Ascending aorta (tissue), 2 donors: ENCODE measurements at regions not wholly inside any gene's neighbourhood (a gene's known extent, or its start where the extent isn't known, plus 50 kb on each side); places are given as distances from the start of the nearest gene placed in this dataset.
"Not testable (repeated sequence)": the region's sequence is repeated elsewhere in the genome, so short reads cannot be mapped to it uniquely, and the experiment has no call there.

Experiments
- DNase-seq, 2 donors: peaks; one replicate each; pipeline ENCODE4 v3.0.0-alpha.2; 2019; ENCODE audit warnings: low spot score in 2 of 2
- H3K27ac ChIP-seq, 2 donors: fragments of 200-600 bp; sonication (generic); one replicate each; pipeline ENCODE4 v1.5.1; 2016 to 2017; ENCODE audit warnings: mild to moderate bottlenecking in 1 of 2
- H3K27me3 ChIP-seq: fragments of 200-600 bp; sonication (generic); one replicate; pipeline ENCODE4 v1.5.1; 2017
- H3K36me3 ChIP-seq, 2 donors: fragments of 200-600 bp; sonication (generic); one replicate each; pipeline ENCODE4 v1.5.1; 2016
- H3K4me1 ChIP-seq, 2 donors: fragments of 200-600 bp; sonication (generic); one replicate each; pipeline ENCODE4 v1.5.1; 2016 to 2017; ENCODE audit warnings: mild to moderate bottlenecking in 1 of 2
- H3K4me3 ChIP-seq, 2 donors: fragments of 200-600 bp; sonication (generic); one replicate each; pipeline ENCODE4 v1.5.1; 2016 to 2017; ENCODE audit warnings: mild to moderate bottlenecking in 1 of 2
- H3K9me3 ChIP-seq, 2 donors: fragments of 200-600 bp; sonication (generic); one replicate each; pipeline ENCODE4 v1.5.1; 2016
- CTCF ChIP-seq, 3 experiments: fragments of 200-600 bp in 2 of 3; fragments of 450-650 bp in 1 of 3; sonication (generic) in 2 of 3; IDR thresholded peaks; one replicate each; pipeline ENCODE4 v1.5.1; 2016 to 2019; ENCODE audit warnings: antibody characterized with exemption in 3 of 3, mild to moderate bottlenecking in 1 of 3, moderate library complexity in 1 of 3
- intact Hi-C: fragments of 100-400 bp; cut with DNase I; formaldehyde crosslinking; loops from one replicate; pipeline ENCODE4 v1.15.1; 2023

- intact Hi-C loops = no loop called here
Measured at GRCh38 chrX:130467936-130468335, 66.1 kb downstream of the RBMX2 start.

GRCh38 chrX:130468395-130468923 lies 66.7 kb downstream of the RBMX2 start:
- H3K4me3 ChIP-seq = no peak overlapping the region
- intact Hi-C loops = no loop called here

More at GRCh38 chrX:130467936-130468335, 66.1 kb downstream of the RBMX2 start:
- Histone ChIP-seq H3K36me3 (no peaks in the 10 kb centered on the region), H3K4me3 (no peak overlapping the region), H3K9me3 (no peaks in the 10 kb centered on the region), H3K27me3 (no peaks in the 10 kb centered on the region), H3K27ac (no peak overlapping the region), H3K4me1 (no peaks in the 10 kb centered on the region)
- TF ChIP-seq CTCF (IDR thresholded peaks at IDR 0.05) = no peak
- no peak for DNase-seq

GRCh38 chrX:130482871-130483270 lies 81.1 kb downstream of the RBMX2 start:
- intact Hi-C loops = no loop called here

More at GRCh38 chrX:130468395-130468923, 66.7 kb downstream of the RBMX2 start:
- no peak overlapping the region for H3K27ac ChIP-seq
- no peak for TF ChIP-seq CTCF (IDR thresholded peaks at IDR 0.05)
- H3K9me3 ChIP-seq = no peaks in the 10 kb centered on the region
- H3K4me1 ChIP-seq = no peaks in the 10 kb centered on the region
- no peak for DNase-seq
- H3K27me3 ChIP-seq = no peaks in the 10 kb centered on the region
- no peaks in the 10 kb centered on the region for H3K36me3 ChIP-seq

GRCh38 chrX:130485870-130486269 lies 84.1 kb downstream of the RBMX2 start:
- no peak for DNase-seq
- H3K27me3 ChIP-seq = no peaks in the 10 kb centered on the region
- no peak overlapping the region for H3K27ac ChIP-seq
- H3K9me3 ChIP-seq = no peaks in the 10 kb centered on the region
- no peaks in the 10 kb centered on the region for H3K36me3 ChIP-seq
- no peak for TF ChIP-seq CTCF (IDR thresholded peaks at IDR 0.05)
- H3K4me1 ChIP-seq = no peaks in the 10 kb centered on the region
- H3K4me3 ChIP-seq = no peak overlapping the region
- intact Hi-C loops = no loop called here

More at GRCh38 chrX:130482871-130483270, 81.1 kb downstream of the RBMX2 start:
- no peak for TF ChIP-seq CTCF (IDR thresholded peaks at IDR 0.05)
- Histone ChIP-seq H3K4me3 (no peak overlapping the region), H3K27me3 (no peaks in the 10 kb centered on the region), H3K27ac (no peak overlapping the region), H3K4me1 (no peaks in the 10 kb centered on the region), H3K36me3 (no peaks in the 10 kb centered on the region), H3K9me3 (no peaks in the 10 kb centered on the region)
- no peak for DNase-seq

- H3K36me3 ChIP-seq, H3K4me3 ChIP-seq, intact Hi-C loops, H3K4me1 ChIP-seq, H3K9me3 ChIP-seq, H3K27me3 ChIP-seq, DNase-seq, H3K27ac ChIP-seq: not testable (repeated sequence)
Measured at GRCh38 chrX:130495502-130495901, 93.7 kb downstream of the RBMX2 start.

GRCh38 chrX:130497531-130497930 lies 95.7 kb downstream of the RBMX2 start:
- H3K4me1 ChIP-seq = no peaks in the 10 kb centered on the region
- intact Hi-C loops = no loop called here
- no peak overlapping the region for H3K4me3 ChIP-seq
- no peaks in the 10 kb centered on the region for H3K36me3 ChIP-seq
- DNase-seq = no peak
- no peak overlapping the region for H3K27ac ChIP-seq
- no peaks in the 10 kb centered on the region for H3K9me3 ChIP-seq
- TF ChIP-seq CTCF (IDR thresholded peaks at IDR 0.05) = no peak
- H3K27me3 ChIP-seq = no peaks in the 10 kb centered on the region
